ENCODE measurements at regions not wholly inside any gene's neighbourhood (a gene's known extent, or its start where the extent isn't known, plus 50 kb on each side); places are given as distances from the start of the nearest gene placed in this dataset.

- H3K4me1 Mint-ChIP-seq (ENCODE audit: unreplicated experiment), result peaks cover 9% of the 10 kb centered on the region
- H3K27ac Mint-ChIP-seq, result no peak overlapping the region
- H3K4me3 Mint-ChIP-seq, result no peak overlapping the region
- no peaks in the 10 kb centered on the region for H3K9me3 Mint-ChIP-seq
- no peak for TF ChIP-seq CTCF (conservative IDR thresholded peaks at IDR 0.05)
- H3K27me3 Mint-ChIP-seq, result peaks cover 3% of the 10 kb centered on the region
- DNase-seq (ENCODE audit: extremely low spot score, unreplicated experiment), result no peak
- H3K36me3 Mint-ChIP-seq, result no peaks in the 10 kb centered on the region
Measured at GRCh38 chr3:168472783-168473182, 377.1 kb upstream of the GOLIM4 start.

GRCh38 chr3:168470380-168470779, 374.7 kb upstream of the GOLIM4 start:
- H3K27me3 Mint-ChIP-seq, result no peaks in the 10 kb centered on the region
- H3K36me3 Mint-ChIP-seq, result no peaks in the 10 kb centered on the region
- no peak overlapping the region for H3K27ac Mint-ChIP-seq

GRCh38 chr3:168469436-168469835, 373.7 kb upstream of the GOLIM4 start:
- Mint-ChIP-seq H3K27ac (no peak overlapping the region), H3K27me3 (no peaks in the 10 kb centered on the region), H3K9me3 (no peaks in the 10 kb centered on the region), H3K36me3 (peaks cover 4% of the 10 kb centered on the region), H3K4me3 (no peak overlapping the region), H3K4me1 (ENCODE audit: unreplicated experiment) (no peaks in the 10 kb centered on the region)
- no peak for TF ChIP-seq CTCF (conservative IDR thresholded peaks at IDR 0.05)
- no peak for DNase-seq (ENCODE audit: extremely low spot score, unreplicated experiment)

More at GRCh38 chr3:168470380-168470779, 374.7 kb upstream of the GOLIM4 start:
- no peaks in the 10 kb centered on the region for H3K9me3 Mint-ChIP-seq
- no peak overlapping the region for H3K4me3 Mint-ChIP-seq
- no peak for TF ChIP-seq CTCF (conservative IDR thresholded peaks at IDR 0.05)
- no peaks in the 10 kb centered on the region for H3K4me1 Mint-ChIP-seq (ENCODE audit: unreplicated experiment)
- DNase-seq (ENCODE audit: extremely low spot score, unreplicated experiment), result no peak

GRCh38 chr3:168467115-168467714, 371.5 kb upstream of the GOLIM4 start:
- no peaks in the 10 kb centered on the region for H3K27me3 Mint-ChIP-seq
- H3K27ac Mint-ChIP-seq, result no peak overlapping the region
- H3K4me3 Mint-ChIP-seq, result no peak overlapping the region
- no peaks in the 10 kb centered on the region for H3K4me1 Mint-ChIP-seq (ENCODE audit: unreplicated experiment)
- H3K9me3 Mint-ChIP-seq, result no peaks in the 10 kb centered on the region
- peaks cover 6% of the 10 kb centered on the region for H3K36me3 Mint-ChIP-seq
- no peak for DNase-seq (ENCODE audit: extremely low spot score, unreplicated experiment)
- TF ChIP-seq CTCF (conservative IDR thresholded peaks at IDR 0.05), result peak; percentile 61

- no peak for TF ChIP-seq CTCF (conservative IDR thresholded peaks at IDR 0.05)
- Mint-ChIP-seq H3K36me3 (peaks cover 6% of the 10 kb centered on the region), H3K4me3 (no peak overlapping the region), H3K9me3 (peaks cover 4% of the 10 kb centered on the region), H3K4me1 (ENCODE audit: unreplicated experiment) (no peaks in the 10 kb centered on the region), H3K27me3 (no peaks in the 10 kb centered on the region), H3K27ac (no peak overlapping the region)
- no peak for DNase-seq (ENCODE audit: extremely low spot score, unreplicated experiment)
Measured at GRCh38 chr3:168461793-168462192, 366.1 kb upstream of the GOLIM4 start.
